Osteoblast (primary cell): ENCODE measurements at regions not wholly inside any gene's neighbourhood (a gene's known extent, or its start where the extent isn't known, plus 50 kb on each side); places are given as distances from the start of the nearest gene placed in this dataset.

ENCODE experiments used
- DNase-seq: peaks from one replicate; pipeline ENCODE4 v3.0.0; 2011; ENCODE audit warnings: low spot score, mixed read lengths; ENCODE audit not compliant: insufficient read length; ENCODE audit errors: missing footprints
- H2AFZ ChIP-seq: 2 replicates; pipeline ENCODE4 v1.6.0; 2011; ENCODE audit warnings: mild to moderate bottlenecking, low read length
- H3K27ac ChIP-seq: 2 replicates; pipeline ENCODE4 v1.5.1; 2011; ENCODE audit warnings: mild to moderate bottlenecking, low read depth, low read length, moderate library complexity
- H3K27me3 ChIP-seq: 2 replicates; pipeline ENCODE4 v1.6.0; 2012; ENCODE audit warnings: mild to moderate bottlenecking, control low read depth, inconsistent platforms, low read length, moderate library complexity; ENCODE audit not compliant: insufficient read depth
- H3K36me3 ChIP-seq: 2 replicates; pipeline ENCODE4 v1.5.1; 2011; ENCODE audit warnings: mild to moderate bottlenecking, low read length, control low read depth, moderate library complexity; ENCODE audit not compliant: insufficient read depth
- H3K4me1 ChIP-seq: 2 replicates; pipeline ENCODE4 v1.5.1; 2011; ENCODE audit warnings: mild to moderate bottlenecking, low read length, control low read depth, moderate library complexity; ENCODE audit not compliant: insufficient read depth
- H3K4me2 ChIP-seq: 2 replicates; pipeline ENCODE4 v1.6.0; 2011; ENCODE audit warnings: mild to moderate bottlenecking, low read length; ENCODE audit not compliant: insufficient read depth
- H3K4me3 ChIP-seq: fragments of 200-600 bp; sonication (generic); 3 replicates; pipeline ENCODE4 v1.5.1; 2012; ENCODE audit warnings: mild to moderate bottlenecking, low read length, inconsistent platforms; ENCODE audit not compliant: insufficient read depth
- H3K79me2 ChIP-seq: 2 replicates; pipeline ENCODE4 v1.6.0; 2012; ENCODE audit warnings: mild to moderate bottlenecking, low read length, control low read depth, inconsistent platforms; ENCODE audit not compliant: insufficient read depth
- H3K9me3 ChIP-seq: 2 replicates; pipeline ENCODE4 v1.5.1; 2011; ENCODE audit warnings: low read depth, low read length, control low read depth
- H4K20me1 ChIP-seq: 2 replicates; pipeline ENCODE4 v1.6.0; 2012; ENCODE audit warnings: mild to moderate bottlenecking, low read length, control low read depth; ENCODE audit not compliant: insufficient read depth
- CTCF ChIP-seq: IDR thresholded peaks from 2 replicates; pipeline ENCODE4 v1.5.1; 2011; ENCODE audit warnings: mild to moderate bottlenecking, low read depth, low read length, moderate library complexity; ENCODE audit errors: extremely low read depth

GRCh38 chr5:81852291-81853029 is 101.6 kb upstream of the SSBP2 start:
- Histone ChIP-seq H3K27me3 (no peaks in the 10 kb centered on the region), H4K20me1 (no peaks in the 10 kb centered on the region), H3K27ac (no peak overlapping the region), H3K79me2 (no peaks in the 10 kb centered on the region), H3K4me3 (peak overlapping the region; percentile 68), H3K36me3 (no peaks in the 10 kb centered on the region), H2AFZ (peak overlapping the region; percentile 65), H3K4me1 (peaks cover 31% of the 10 kb centered on the region), H3K4me2 (peak overlapping the region; percentile 86), H3K9me3 (no peaks in the 10 kb centered on the region)
- DNase-seq, result no peak
- TF ChIP-seq CTCF, result no peak

GRCh38 chr5:81851481-81852178 is 100.7 kb upstream of the SSBP2 start:
- no peaks in the 10 kb centered on the region for H3K79me2 ChIP-seq
- no peak for TF ChIP-seq CTCF

GRCh38 chr5:81850501-81851357 is 99.8 kb upstream of the SSBP2 start:
- no peak for TF ChIP-seq CTCF
- Histone ChIP-seq H4K20me1 (no peaks in the 10 kb centered on the region), H3K4me3 (peak overlapping the region; percentile 68), H3K9me3 (no peaks in the 10 kb centered on the region), H3K4me2 (peak overlapping the region; percentile 86), H2AFZ (peak overlapping the region; percentile 90), H3K79me2 (no peaks in the 10 kb centered on the region), H3K4me1 (peaks cover 26% of the 10 kb centered on the region), H3K36me3 (no peaks in the 10 kb centered on the region), H3K27me3 (no peaks in the 10 kb centered on the region), H3K27ac (peak overlapping the region; percentile 81)
- DNase-seq, result no peak

More at GRCh38 chr5:81851481-81852178, 100.7 kb upstream of the SSBP2 start:
- Histone ChIP-seq H3K4me1 (peaks cover 26% of the 10 kb centered on the region), H3K36me3 (no peaks in the 10 kb centered on the region), H3K4me3 (peak overlapping the region; percentile 68), H3K9me3 (no peaks in the 10 kb centered on the region), H3K27ac (peak overlapping the region; percentile 81), H4K20me1 (no peaks in the 10 kb centered on the region), H2AFZ (peak overlapping the region; percentile 90), H3K27me3 (no peaks in the 10 kb centered on the region), H3K4me2 (peak overlapping the region; percentile 86)
- DNase-seq, result peak; percentile 97
